ENCODE measurements at regions not wholly inside any gene's neighbourhood (a gene's known extent, or its start where the extent isn't known, plus 50 kb on each side); places are given as distances from the start of the nearest gene placed in this dataset.
"Not testable (repeated sequence)": the region's sequence is repeated elsewhere in the genome, so short reads cannot be mapped to it uniquely, and the experiment has no call there.

- not testable (repeated sequence) for H3K4me2 ChIP-seq (ENCODE audit: insufficient read depth, insufficient read length, low read length); H2AFZ ChIP-seq (ENCODE audit: low read length); H3K27me3 Mint-ChIP-seq (ENCODE audit: low read depth); H3K4ac ChIP-seq (ENCODE audit: low read depth, low read length); H4K5ac ChIP-seq (ENCODE audit: insufficient read length, low read depth, low read length); H3K4me1 Mint-ChIP-seq; H2BK15ac ChIP-seq (ENCODE audit: low read depth, low read length); H3K23ac ChIP-seq (ENCODE audit: insufficient read length, low read depth, low read length); H2BK12ac ChIP-seq (ENCODE audit: insufficient read length, low read depth, low read length); H3K23me2 ChIP-seq (ENCODE audit: insufficient read length, low read depth, low read length, poor library complexity, severe bottlenecking); H2BK5ac ChIP-seq (ENCODE audit: insufficient read length, low read length); H3T11ph ChIP-seq (ENCODE audit: low read length); H3K18ac ChIP-seq (ENCODE audit: insufficient read length, low read depth, low read length); H2AK5ac ChIP-seq (ENCODE audit: insufficient read length, low read length); DNase-seq; H4K8ac ChIP-seq (replicated peaks; ENCODE audit: insufficient read length, low read depth, low read length); H3K4me3 Mint-ChIP-seq; H3K79me2 ChIP-seq (ENCODE audit: insufficient read depth, low read length); H3K79me1 ChIP-seq (ENCODE audit: insufficient read depth, low read depth, low read length, poor library complexity, severe bottlenecking); H2BK20ac ChIP-seq (ENCODE audit: low read depth, low read length, poor library complexity, severe bottlenecking); H4K20me1 ChIP-seq (ENCODE audit: control insufficient read depth, insufficient read depth, insufficient read length); H3K27ac ChIP-seq (ENCODE audit: insufficient read length, low read depth, low read length); H3K9ac ChIP-seq (ENCODE audit: extremely low read depth, insufficient read length, low read length); H4K91ac ChIP-seq (ENCODE audit: insufficient read length, low read depth, low read length); H3K56ac ChIP-seq (ENCODE audit: insufficient read length, low read depth, low read length); H3K27me3 ChIP-seq (ENCODE audit: insufficient read depth, low read length); H3K14ac ChIP-seq (ENCODE audit: insufficient read depth, low read length); H3K9me3 ChIP-seq (ENCODE audit: control insufficient read depth, low read depth, low read length); H3K4me1 ChIP-seq (ENCODE audit: insufficient read depth, low read length); H2BK120ac ChIP-seq (ENCODE audit: low read depth, low read length, poor library complexity, severe bottlenecking); H3K27ac Mint-ChIP-seq
- peaks cover 0 to 18% (median 2%) of the 10 kb centered on the region in 3 experiments; a peak in 5 of 7 replicates for H3K36me3 Mint-ChIP-seq (ENCODE audit: insufficient read depth in 1 of 3, low read depth in 3 of 3)
- peaks cover 76 to 90% of the 10 kb centered on the region in 2 experiments for H3K9me3 Mint-ChIP-seq
- TF ChIP-seq, protein P1, sequence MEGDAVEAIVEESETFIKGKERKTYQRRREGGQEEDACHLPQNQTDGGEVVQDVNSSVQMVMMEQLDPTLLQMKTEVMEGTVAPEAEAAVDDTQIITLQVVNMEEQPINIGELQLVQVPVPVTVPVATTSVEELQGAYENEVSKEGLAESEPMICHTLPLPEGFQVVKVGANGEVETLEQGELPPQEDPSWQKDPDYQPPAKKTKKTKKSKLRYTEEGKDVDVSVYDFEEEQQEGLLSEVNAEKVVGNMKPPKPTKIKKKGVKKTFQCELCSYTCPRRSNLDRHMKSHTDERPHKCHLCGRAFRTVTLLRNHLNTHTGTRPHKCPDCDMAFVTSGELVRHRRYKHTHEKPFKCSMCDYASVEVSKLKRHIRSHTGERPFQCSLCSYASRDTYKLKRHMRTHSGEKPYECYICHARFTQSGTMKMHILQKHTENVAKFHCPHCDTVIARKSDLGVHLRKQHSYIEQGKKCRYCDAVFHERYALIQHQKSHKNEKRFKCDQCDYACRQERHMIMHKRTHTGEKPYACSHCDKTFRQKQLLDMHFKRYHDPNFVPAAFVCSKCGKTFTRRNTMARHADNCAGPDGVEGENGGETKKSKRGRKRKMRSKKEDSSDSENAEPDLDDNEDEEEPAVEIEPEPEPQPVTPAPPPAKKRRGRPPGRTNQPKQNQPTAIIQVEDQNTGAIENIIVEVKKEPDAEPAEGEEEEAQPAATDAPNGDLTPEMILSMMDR (conservative IDR thresholded peaks at IDR 0.05): peak; percentile 54
- WGBS (ENCODE audit: extremely low coverage, insufficient read length, low lambda C conversion rate): no CpG with 5 or more reads among the region's 2 CpGs
Observed at GRCh38 chr20:30356854-30357467, 900.5 kb upstream of the DEFB115 start.

GRCh38 chr20:30361756-30362155 is 895.7 kb upstream of the DEFB115 start:
- H2BK120ac ChIP-seq (ENCODE audit: low read depth, low read length, poor library complexity, severe bottlenecking); H2AFZ ChIP-seq (ENCODE audit: low read length); H3K9me3 ChIP-seq (ENCODE audit: control insufficient read depth, low read depth, low read length); H4K5ac ChIP-seq (ENCODE audit: insufficient read length, low read depth, low read length); H3K27me3 Mint-ChIP-seq (ENCODE audit: low read depth); H3T11ph ChIP-seq (ENCODE audit: low read length); H3K4me1 Mint-ChIP-seq; H3K18ac ChIP-seq (ENCODE audit: insufficient read length, low read depth, low read length); H4K8ac ChIP-seq (replicated peaks; ENCODE audit: insufficient read length, low read depth, low read length); H3K23ac ChIP-seq (ENCODE audit: insufficient read length, low read depth, low read length); H3K27ac Mint-ChIP-seq; H2BK5ac ChIP-seq (ENCODE audit: insufficient read length, low read length); H3K14ac ChIP-seq (ENCODE audit: insufficient read depth, low read length); H2AK5ac ChIP-seq (ENCODE audit: insufficient read length, low read length); H2BK12ac ChIP-seq (ENCODE audit: insufficient read length, low read depth, low read length); H3K27ac ChIP-seq (ENCODE audit: insufficient read length, low read depth, low read length); H2BK20ac ChIP-seq (ENCODE audit: low read depth, low read length, poor library complexity, severe bottlenecking); H2BK15ac ChIP-seq (ENCODE audit: low read depth, low read length); H3K4me3 Mint-ChIP-seq; H4K91ac ChIP-seq (ENCODE audit: insufficient read length, low read depth, low read length); H3K56ac ChIP-seq (ENCODE audit: insufficient read length, low read depth, low read length); H3K9ac ChIP-seq (ENCODE audit: extremely low read depth, insufficient read length, low read length); H3K4ac ChIP-seq (ENCODE audit: low read depth, low read length); H3K23me2 ChIP-seq (ENCODE audit: insufficient read length, low read depth, low read length, poor library complexity, severe bottlenecking); H3K79me2 ChIP-seq (ENCODE audit: insufficient read depth, low read length); H3K4me2 ChIP-seq (ENCODE audit: insufficient read depth, insufficient read length, low read length); H3K27me3 ChIP-seq (ENCODE audit: insufficient read depth, low read length); H4K20me1 ChIP-seq (ENCODE audit: control insufficient read depth, insufficient read depth, insufficient read length); H3K79me1 ChIP-seq (ENCODE audit: insufficient read depth, low read depth, low read length, poor library complexity, severe bottlenecking); DNase-seq; H3K4me1 ChIP-seq (ENCODE audit: insufficient read depth, low read length): not testable (repeated sequence)
- no CpG with 5 or more reads among the region's 13 CpGs for WGBS (ENCODE audit: extremely low coverage, insufficient read length, low lambda C conversion rate)
- peaks cover 80 to 84% of the 10 kb centered on the region in 2 experiments for H3K9me3 Mint-ChIP-seq
- H3K36me3 Mint-ChIP-seq (ENCODE audit: insufficient read depth in 1 of 3, low read depth in 3 of 3): peaks cover 0 to 13% (median 6%) of the 10 kb centered on the region in 3 experiments; a peak in 6 of 7 replicates
